H1 (cell line): ENCODE measurements at regions not wholly inside any gene's neighbourhood (a gene's known extent, or its start where the extent isn't known, plus 50 kb on each side); places are given as distances from the start of the nearest gene placed in this dataset.

Experiments
- ASH2L ChIP-seq: fragments of 200-600, 300-600 bp; sonication (generic); IDR thresholded peaks from one replicate; pipeline ENCODE4 v1.7.1; 2017; ENCODE audit warnings: low read length
- BCL11A ChIP-seq, 2 experiments: IDR thresholded peaks; one replicate each; pipeline ENCODE4 v1.6.1; 2011; ENCODE audit warnings: low read depth in 2 of 2, low read length in 2 of 2, mild to moderate bottlenecking in 2 of 2
- CREB1 ChIP-seq: IDR thresholded peaks from 2 replicates; pipeline ENCODE4 v1.6.1; 2012; ENCODE audit warnings: inconsistent platforms
- CTCF ChIP-seq, 3 experiments: IDR thresholded peaks; 1 replicate in 2 of 3; 2 replicates in 1 of 3; pipeline versions ENCODE4 v1.5.1 to v1.6.1; 2011; ENCODE audit warnings: low read length in 3 of 3, mild to moderate bottlenecking in 3 of 3, inconsistent platforms in 2 of 3, low read depth in 1 of 3, moderate library complexity in 1 of 3; ENCODE audit not compliant: insufficient read depth in 1 of 3; ENCODE audit errors: control extremely low read depth in 1 of 3
- JUND ChIP-seq: IDR thresholded peaks from 2 replicates; pipeline ENCODE4 v1.6.1; 2011; ENCODE audit warnings: mild to moderate bottlenecking, improper control_type of control experiment, low read length
- RAD21 ChIP-seq, 2 experiments: IDR thresholded peaks in 1 of 2; conservative IDR thresholded peaks in 1 of 2; 2 replicates each; pipeline ENCODE4 v1.6.1; 2011; ENCODE audit warnings: low read depth in 2 of 2, low read length in 2 of 2, improper control_type of control experiment in 1 of 2, inconsistent platforms in 1 of 2, mild to moderate bottlenecking in 1 of 2, moderate library complexity in 1 of 2
- RBBP5 ChIP-seq: IDR thresholded peaks from 2 replicates; pipeline ENCODE4 v1.7.1; 2012; ENCODE audit warnings: low read depth, mild to moderate bottlenecking, inconsistent platforms, low read length, moderate library complexity, borderline replicate concordance
- SAP30 ChIP-seq: fragments of 300-600 bp; sonication (generic); IDR thresholded peaks from 2 replicates; pipeline ENCODE4 v1.7.1; 2012; ENCODE audit warnings: low read length, moderate library complexity, mild to moderate bottlenecking, inconsistent platforms; ENCODE audit not compliant: insufficient read depth, insufficient replicate concordance
- SRF ChIP-seq: IDR thresholded peaks from 2 replicates; pipeline ENCODE4 v1.6.1; 2011; ENCODE audit warnings: mild to moderate bottlenecking, low read depth, low read length, moderate library complexity
- TF ChIP-seq, protein P1 (sequence below): fragments of 300-600 bp; sonication (generic); IDR thresholded peaks from 2 replicates; pipeline ENCODE4 v1.7.1; 2012; ENCODE audit warnings: low read length, moderate library complexity, mild to moderate bottlenecking, inconsistent platforms; ENCODE audit not compliant: insufficient replicate concordance

- TF ChIP-seq, protein P1, sequence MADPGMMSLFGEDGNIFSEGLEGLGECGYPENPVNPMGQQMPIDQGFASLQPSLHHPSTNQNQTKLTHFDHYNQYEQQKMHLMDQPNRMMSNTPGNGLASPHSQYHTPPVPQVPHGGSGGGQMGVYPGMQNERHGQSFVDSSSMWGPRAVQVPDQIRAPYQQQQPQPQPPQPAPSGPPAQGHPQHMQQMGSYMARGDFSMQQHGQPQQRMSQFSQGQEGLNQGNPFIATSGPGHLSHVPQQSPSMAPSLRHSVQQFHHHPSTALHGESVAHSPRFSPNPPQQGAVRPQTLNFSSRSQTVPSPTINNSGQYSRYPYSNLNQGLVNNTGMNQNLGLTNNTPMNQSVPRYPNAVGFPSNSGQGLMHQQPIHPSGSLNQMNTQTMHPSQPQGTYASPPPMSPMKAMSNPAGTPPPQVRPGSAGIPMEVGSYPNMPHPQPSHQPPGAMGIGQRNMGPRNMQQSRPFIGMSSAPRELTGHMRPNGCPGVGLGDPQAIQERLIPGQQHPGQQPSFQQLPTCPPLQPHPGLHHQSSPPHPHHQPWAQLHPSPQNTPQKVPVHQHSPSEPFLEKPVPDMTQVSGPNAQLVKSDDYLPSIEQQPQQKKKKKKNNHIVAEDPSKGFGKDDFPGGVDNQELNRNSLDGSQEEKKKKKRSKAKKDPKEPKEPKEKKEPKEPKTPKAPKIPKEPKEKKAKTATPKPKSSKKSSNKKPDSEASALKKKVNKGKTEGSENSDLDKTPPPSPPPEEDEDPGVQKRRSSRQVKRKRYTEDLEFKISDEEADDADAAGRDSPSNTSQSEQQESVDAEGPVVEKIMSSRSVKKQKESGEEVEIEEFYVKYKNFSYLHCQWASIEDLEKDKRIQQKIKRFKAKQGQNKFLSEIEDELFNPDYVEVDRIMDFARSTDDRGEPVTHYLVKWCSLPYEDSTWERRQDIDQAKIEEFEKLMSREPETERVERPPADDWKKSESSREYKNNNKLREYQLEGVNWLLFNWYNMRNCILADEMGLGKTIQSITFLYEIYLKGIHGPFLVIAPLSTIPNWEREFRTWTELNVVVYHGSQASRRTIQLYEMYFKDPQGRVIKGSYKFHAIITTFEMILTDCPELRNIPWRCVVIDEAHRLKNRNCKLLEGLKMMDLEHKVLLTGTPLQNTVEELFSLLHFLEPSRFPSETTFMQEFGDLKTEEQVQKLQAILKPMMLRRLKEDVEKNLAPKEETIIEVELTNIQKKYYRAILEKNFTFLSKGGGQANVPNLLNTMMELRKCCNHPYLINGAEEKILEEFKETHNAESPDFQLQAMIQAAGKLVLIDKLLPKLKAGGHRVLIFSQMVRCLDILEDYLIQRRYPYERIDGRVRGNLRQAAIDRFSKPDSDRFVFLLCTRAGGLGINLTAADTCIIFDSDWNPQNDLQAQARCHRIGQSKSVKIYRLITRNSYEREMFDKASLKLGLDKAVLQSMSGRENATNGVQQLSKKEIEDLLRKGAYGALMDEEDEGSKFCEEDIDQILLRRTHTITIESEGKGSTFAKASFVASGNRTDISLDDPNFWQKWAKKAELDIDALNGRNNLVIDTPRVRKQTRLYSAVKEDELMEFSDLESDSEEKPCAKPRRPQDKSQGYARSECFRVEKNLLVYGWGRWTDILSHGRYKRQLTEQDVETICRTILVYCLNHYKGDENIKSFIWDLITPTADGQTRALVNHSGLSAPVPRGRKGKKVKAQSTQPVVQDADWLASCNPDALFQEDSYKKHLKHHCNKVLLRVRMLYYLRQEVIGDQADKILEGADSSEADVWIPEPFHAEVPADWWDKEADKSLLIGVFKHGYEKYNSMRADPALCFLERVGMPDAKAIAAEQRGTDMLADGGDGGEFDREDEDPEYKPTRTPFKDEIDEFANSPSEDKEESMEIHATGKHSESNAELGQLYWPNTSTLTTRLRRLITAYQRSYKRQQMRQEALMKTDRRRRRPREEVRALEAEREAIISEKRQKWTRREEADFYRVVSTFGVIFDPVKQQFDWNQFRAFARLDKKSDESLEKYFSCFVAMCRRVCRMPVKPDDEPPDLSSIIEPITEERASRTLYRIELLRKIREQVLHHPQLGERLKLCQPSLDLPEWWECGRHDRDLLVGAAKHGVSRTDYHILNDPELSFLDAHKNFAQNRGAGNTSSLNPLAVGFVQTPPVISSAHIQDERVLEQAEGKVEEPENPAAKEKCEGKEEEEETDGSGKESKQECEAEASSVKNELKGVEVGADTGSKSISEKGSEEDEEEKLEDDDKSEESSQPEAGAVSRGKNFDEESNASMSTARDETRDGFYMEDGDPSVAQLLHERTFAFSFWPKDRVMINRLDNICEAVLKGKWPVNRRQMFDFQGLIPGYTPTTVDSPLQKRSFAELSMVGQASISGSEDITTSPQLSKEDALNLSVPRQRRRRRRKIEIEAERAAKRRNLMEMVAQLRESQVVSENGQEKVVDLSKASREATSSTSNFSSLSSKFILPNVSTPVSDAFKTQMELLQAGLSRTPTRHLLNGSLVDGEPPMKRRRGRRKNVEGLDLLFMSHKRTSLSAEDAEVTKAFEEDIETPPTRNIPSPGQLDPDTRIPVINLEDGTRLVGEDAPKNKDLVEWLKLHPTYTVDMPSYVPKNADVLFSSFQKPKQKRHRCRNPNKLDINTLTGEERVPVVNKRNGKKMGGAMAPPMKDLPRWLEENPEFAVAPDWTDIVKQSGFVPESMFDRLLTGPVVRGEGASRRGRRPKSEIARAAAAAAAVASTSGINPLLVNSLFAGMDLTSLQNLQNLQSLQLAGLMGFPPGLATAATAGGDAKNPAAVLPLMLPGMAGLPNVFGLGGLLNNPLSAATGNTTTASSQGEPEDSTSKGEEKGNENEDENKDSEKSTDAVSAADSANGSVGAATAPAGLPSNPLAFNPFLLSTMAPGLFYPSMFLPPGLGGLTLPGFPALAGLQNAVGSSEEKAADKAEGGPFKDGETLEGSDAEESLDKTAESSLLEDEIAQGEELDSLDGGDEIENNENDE = no peak
- TF ChIP-seq SRF (no peak), ASH2L (no peak), CREB1 (no peak), CTCF (IDR thresholded peaks at IDR 0.05; ENCODE audit: control extremely low read depth in 1 of 3, insufficient read depth in 1 of 3, low read depth in 1 of 3, low read length in 3 of 3) (no peak), RAD21 (IDR thresholded peaks at IDR 0.05 in 1 of 2, conservative IDR thresholded peaks at IDR 0.05 in 1 of 2; ENCODE audit: low read depth in 2 of 2, low read length in 2 of 2) (no peak), JUND (no peak), RBBP5 (no peak), BCL11A (IDR thresholded peaks at IDR 0.05; ENCODE audit: low read depth in 2 of 2, low read length in 2 of 2) (no peak), SAP30 (no peak)
Measured at GRCh38 chr2:62424899-62425298, 81.1 kb downstream of the TMEM17 start (continued).
